HG03432 (cell line): ENCODE measurements at regions not wholly inside any gene's neighbourhood (a gene's known extent, or its start where the extent isn't known, plus 50 kb on each side); places are given as distances from the start of the nearest gene placed in this dataset.
"Not testable (repeated sequence)": the region's sequence is repeated elsewhere in the genome, so short reads cannot be mapped to it uniquely, and the experiment has no call there.

ENCODE experiments used
- ATAC-seq: cut with Tn5 transposase; IDR thresholded peaks from one replicate; pipeline ENCODE4 v1.9.1; 2021; ENCODE audit warnings: mild to moderate bottlenecking, moderate library complexity; ENCODE audit not compliant: unreplicated experiment

GRCh38 chr6:57860481-57861315 lies 543.3 kb downstream of the PRIM2 start:
- not testable (repeated sequence) for ATAC-seq

- not testable (repeated sequence) for ATAC-seq
Observed at GRCh38 chr6:57870083-57870482, 552.7 kb downstream of the PRIM2 start.

DNA sequence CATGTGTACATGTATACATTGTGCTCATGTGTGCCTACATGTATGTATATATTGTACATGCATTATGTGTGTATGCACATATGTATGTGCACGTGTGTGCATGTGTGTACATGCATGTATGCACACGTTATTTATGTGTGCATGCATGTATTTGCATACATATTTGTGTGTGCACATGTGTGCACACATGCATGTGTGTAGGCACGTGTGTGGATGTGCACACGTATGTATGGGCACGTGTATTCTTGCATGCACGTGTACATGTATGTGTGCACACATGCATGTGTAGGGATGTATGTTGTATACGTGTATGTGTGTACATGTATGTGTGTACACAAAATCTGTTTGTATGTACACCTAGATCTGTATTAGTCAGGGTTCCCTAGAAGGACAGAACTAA lies 556.0 kb downstream of the PRIM2 start:
- not testable (repeated sequence) for ATAC-seq

DNA sequence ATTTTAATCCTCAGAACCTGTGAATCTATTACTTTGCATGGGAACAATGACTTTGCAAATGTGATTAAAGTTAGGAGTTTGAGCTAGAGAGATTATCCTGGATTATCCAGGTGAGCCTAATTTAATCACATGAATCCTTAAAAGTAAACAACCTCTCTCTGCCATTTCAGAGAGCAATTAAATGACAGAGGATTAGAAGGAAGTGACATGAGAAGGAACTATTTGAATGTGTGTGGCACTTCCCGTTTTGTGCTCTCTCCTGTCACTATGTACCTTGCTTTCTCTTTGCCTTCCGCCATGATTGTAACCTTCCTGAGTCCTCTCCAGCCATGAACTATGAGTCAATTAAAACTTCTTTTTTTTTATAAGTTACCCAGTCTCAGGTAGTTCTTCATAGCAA lies 559.2 kb downstream of the PRIM2 start:
- not testable (repeated sequence) for ATAC-seq

DNA sequence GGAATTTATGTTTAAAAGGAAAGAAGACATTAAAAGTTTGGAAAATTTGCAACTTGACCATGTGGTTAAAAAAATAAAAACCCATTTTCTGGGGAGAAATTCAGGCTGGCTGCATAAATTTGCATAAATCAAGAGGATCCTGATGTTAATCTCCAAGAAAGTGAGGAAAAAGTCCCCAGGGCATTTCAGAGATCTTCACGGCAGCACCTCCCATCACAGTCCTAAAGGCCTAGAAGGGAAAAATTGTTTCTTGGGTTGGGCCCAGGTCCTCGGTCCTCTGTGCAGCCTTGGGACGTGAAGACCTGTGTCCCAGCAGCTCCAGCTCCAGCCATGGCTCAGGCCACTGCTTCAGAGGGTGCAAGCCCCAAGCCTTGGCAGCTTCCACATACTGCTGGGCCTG lies 560.3 kb downstream of the PRIM2 start:
- not testable (repeated sequence) for ATAC-seq

DNA sequence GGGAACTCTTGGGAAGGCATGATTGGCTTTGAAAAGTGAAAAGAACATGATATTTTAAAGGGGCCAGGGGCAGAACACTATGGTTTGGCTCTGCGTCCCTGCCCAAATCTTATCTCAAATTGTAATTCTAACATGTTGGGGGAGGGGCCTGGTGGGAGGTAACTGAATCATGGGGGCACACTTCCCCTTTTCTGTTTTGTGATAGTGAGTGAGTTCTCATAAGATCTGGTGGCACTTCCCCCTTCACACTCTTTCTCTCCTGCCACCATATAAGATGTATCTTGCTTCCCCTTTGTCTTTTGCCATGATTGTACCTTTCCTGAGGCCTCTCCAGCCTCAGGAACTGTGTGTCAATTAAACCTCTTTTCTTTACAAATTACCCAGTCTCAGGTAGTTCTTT lies 561.4 kb downstream of the PRIM2 start:
- ATAC-seq = not testable (repeated sequence)

GRCh38 chr6:57898850-57899249 lies 581.4 kb downstream of the PRIM2 start:
- ATAC-seq = peak; percentile 86

DNA sequence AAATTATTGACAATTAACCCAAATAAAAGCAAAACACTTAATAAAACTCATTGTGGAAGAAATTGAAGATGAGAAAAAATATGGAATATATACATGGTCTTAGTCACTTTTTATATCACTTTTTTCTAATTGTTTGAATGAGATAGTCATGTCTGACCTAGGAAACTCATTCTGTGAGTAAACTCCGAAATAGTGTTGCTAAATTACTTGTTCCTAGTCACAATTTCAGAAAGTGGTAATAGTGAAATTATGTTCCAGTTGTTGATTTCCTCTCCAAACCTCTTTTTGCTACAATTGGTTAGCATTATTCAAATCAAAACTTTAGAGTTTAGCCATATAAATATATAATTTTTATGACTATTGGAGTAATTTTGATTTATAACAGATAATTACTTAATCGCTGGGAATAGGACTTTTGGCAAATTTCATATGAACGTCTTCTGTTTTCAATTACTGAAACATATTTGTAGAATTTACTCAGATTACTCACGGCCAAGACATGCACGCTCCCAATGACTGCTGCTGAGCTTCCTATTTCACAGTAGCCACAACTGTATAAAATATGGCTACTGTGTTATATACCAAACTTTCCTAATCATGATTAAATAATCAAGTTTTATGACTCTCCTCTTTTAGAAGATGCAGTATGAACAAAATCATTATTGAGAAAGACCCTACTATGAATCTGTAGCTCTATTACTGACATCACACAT lies 583.4 kb downstream of the PRIM2 start:
- peak; percentile 31 for ATAC-seq

GRCh38 chr6:57901445-57901844 lies 584.0 kb downstream of the PRIM2 start:
- ATAC-seq = not testable (repeated sequence)

GRCh38 chr6:57904356-57904755 lies 586.9 kb downstream of the PRIM2 start:
- ATAC-seq = not testable (repeated sequence)

DNA sequence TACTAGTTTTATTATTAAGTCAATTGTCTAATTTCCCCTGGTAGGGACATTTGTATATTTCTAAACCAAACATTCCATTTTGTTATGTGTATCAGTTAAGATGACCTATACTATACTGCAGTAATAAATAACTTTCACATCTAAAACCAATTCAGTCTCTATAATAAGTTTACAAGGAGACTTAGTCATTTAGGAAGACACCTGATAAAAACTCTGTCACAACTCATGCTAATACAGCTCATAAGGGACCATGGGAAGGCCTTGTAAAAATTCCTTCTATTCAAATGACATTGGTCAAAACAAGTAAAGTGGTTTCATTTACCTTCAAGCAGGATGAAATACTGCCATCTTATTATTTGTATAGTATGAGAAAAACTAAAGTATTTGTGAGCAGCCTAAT lies 597.9 kb downstream of the PRIM2 start:
- not testable (repeated sequence) for ATAC-seq

DNA sequence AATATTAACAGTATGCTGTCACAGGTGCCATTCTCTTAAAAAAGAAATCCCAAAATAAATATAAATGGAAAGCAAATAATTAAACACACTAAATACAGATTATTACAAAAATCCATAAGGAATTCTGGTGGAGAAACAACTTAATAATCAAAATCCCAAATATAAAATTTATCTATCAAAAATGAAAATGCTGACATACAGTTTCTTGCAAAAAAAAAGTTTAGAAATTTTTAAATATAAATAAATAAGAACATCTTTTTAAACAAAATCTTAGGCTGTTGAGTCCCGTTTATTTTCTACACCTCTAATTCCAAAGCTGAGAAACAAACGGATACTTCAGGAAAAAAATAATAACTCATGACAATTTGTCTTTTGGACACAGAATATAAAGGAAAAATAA lies 625.5 kb downstream of the PRIM2 start:
- not testable (repeated sequence) for ATAC-seq

GRCh38 chr6:57946084-57946768 lies 628.8 kb downstream of the PRIM2 start:
- not testable (repeated sequence) for ATAC-seq

DNA sequence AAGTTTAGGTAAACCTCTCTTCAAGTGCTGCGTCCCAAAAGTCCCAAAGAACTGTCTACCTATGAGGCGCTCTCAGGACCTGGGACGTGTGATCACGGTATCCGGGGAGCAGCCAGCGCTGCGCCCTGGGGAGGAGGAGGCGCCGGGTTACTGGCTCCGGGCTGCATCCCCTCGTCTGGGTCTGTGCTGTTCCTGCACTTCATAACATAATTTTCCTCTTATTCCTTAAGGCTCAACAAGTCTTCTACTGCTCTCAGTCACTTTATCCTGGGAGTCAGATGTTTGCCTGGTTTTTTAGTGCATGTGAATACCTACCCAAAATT lies 629.3 kb downstream of the PRIM2 start:
- not testable (repeated sequence) for ATAC-seq

DNA sequence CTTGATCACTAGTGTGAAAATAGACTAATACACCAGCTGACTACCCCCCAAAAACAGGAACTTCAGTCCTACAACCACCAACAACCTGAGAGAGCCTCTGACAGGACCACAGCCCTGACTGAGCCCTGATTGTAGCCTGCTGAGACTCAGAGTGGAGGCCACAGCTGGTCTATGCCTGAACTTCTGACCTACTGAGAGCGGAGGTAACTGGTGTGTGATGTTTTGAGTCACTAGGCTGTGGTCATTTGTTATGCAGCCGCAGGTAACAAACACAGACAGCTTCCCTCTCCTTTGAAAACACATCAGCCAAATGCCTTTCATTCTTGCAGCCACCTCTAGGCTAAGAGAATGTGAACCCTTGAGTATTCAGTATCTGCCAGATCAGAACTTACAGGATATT lies 631.1 kb downstream of the PRIM2 start:
- ATAC-seq = not testable (repeated sequence)

DNA sequence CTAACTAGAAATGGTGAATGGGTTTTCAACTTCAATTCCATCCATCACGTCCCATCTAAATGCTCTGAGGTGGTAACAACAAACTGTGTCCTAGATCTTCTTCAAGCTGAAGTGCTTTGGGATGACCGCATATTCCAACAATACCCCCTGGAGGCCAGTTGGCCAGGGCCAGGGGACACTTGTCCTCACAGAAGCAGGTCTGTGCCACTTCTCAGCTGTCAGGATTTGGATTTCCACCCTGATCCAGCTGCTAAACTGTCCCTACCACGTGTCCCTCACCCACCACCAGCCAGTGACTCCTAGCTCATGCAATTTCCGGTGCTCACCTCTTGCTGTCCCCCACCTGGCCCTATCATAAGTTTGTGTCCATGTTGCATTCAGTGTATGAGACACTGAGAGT lies 633.0 kb downstream of the PRIM2 start:
- ATAC-seq = not testable (repeated sequence)

DNA sequence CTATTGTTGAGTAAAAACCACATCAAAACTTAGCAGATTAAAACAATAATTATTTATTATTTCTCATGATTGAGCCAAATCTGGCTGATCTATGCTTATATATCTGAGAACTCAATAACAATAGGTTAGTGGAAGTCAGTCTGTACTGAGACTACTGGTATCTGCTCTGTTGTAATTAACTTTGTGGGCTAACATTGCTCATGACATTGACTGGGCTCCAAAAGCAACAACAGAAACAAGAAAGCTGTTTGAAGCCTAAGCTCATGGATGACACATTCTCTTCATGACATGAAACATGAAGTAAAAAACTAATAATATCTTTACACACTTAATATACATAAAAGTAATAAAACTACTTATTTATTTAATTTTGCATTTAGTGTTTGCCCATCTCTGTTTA lies 649.3 kb downstream of the PRIM2 start:
- not testable (repeated sequence) for ATAC-seq

DNA sequence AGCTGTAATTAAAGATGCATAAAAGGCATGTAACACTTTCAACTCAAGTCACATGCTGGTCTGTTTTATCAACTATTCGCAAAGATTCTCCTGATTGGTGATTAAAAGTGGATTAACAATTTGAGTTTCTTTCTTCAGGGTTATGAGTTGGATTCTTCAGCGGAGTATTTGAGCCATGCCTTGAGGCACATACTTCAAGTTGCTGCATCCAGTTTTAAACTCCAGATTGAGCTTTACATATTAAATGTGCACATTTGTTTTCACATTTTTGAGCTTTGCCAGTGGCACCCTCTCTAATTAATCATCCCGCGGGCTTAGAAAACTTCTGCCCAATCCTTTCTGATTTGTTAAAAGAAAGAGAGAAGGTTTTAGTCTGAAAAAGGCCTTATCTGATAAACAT lies 654.5 kb downstream of the PRIM2 start:
- ATAC-seq = not testable (repeated sequence)

DNA sequence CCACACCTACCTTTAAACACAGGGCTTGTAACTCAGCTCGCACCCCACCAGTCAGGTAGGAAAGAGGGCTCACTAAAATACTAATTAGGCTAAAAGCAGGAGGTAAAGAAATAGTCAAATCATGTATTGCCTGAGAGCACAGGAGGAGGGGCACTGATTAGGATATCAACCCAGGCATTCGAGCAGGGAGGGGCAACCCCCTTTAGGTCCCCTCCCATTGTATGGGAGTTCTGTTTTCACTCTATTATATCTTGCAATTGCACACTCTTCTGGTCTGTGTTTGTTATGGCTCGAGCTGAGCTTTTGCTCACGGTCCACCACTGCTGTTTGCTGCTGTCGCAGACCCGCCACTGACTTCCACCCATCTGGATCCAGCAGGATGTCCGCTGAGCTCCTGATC lies 657.2 kb downstream of the PRIM2 start:
- no peak for ATAC-seq

DNA sequence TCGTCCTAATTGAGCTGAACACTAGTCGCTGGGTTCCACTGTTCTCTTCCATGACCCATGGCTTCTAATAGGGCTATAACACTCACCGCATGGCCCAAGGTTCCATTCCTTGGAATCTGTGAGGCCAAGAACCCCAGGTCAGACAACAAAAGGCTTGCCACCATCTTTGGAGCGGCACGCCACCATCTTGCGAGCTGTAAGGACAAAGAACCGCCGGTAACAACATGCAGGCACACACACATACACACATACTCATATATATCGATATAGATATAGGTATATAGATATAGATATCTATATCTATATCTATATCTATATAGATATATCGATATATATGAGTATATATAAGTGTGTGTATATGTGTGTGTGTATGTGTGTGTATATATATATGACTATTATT lies 657.7 kb downstream of the PRIM2 start:
- ATAC-seq = not testable (repeated sequence)

- ATAC-seq = not testable (repeated sequence)
Observed at GRCh38 chr6:57976371-57976770, 658.9 kb downstream of the PRIM2 start.

DNA sequence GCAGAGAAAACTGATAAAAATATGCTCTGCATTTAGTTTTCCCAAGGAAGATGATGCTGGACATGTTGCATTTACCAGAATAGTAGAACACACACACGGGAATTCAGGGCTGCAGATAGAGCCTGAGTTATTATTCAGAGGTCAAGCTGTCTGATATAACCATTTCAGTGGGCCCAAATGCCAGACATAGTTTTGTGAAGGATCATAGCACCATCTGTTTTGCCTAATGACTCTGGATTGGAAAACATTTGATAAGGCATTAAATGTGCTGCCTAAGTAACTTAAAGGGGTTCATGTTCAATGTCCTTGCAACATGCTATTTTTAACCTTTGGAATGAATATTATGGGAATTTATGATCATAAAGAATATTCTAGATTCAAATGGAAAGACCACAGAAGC lies 666.2 kb downstream of the PRIM2 start:
- not testable (repeated sequence) for ATAC-seq
